ENCODE measurements at regions not wholly inside any gene's neighbourhood (a gene's known extent, or its start where the extent isn't known, plus 50 kb on each side); places are given as distances from the start of the nearest gene placed in this dataset.

- H3K4me3 ChIP-seq (ENCODE audit: control insufficient read depth, low read depth, low read length) = no peak overlapping the region
- DNase-seq (ENCODE audit: low read depth) = no peak
- TF ChIP-seq CTCF (IDR thresholded peaks at IDR 0.05; ENCODE audit: control insufficient read depth, insufficient read depth, low read depth, low read length, missing control alignments) = no peak
Observed at GRCh38 chrX:9316096-9316495, 148.8 kb upstream of the TBL1X start.

GRCh38 chrX:9317176-9317575, 147.7 kb upstream of the TBL1X start:
- DNase-seq (ENCODE audit: low read depth) = no peak
- TF ChIP-seq CTCF (IDR thresholded peaks at IDR 0.05; ENCODE audit: control insufficient read depth, insufficient read depth, low read depth, low read length, missing control alignments) = no peak
- H3K4me3 ChIP-seq (ENCODE audit: control insufficient read depth, low read depth, low read length) = no peak overlapping the region

- no peak for TF ChIP-seq CTCF (IDR thresholded peaks at IDR 0.05; ENCODE audit: control insufficient read depth, insufficient read depth, low read depth, low read length, missing control alignments)
- no peak for DNase-seq (ENCODE audit: low read depth)
- H3K4me3 ChIP-seq (ENCODE audit: control insufficient read depth, low read depth, low read length) = no peak overlapping the region
Observed at GRCh38 chrX:9318213-9318612, 146.6 kb upstream of the TBL1X start.

- no peak for TF ChIP-seq CTCF (IDR thresholded peaks at IDR 0.05; ENCODE audit: control insufficient read depth, insufficient read depth, low read depth, low read length, missing control alignments)
- no peak for DNase-seq (ENCODE audit: low read depth)
- H3K4me3 ChIP-seq (ENCODE audit: control insufficient read depth, low read depth, low read length) = no peak overlapping the region
Observed at GRCh38 chrX:9318766-9319165, 146.1 kb upstream of the TBL1X start.

GRCh38 chrX:9320940-9321339, 143.9 kb upstream of the TBL1X start:
- TF ChIP-seq CTCF (IDR thresholded peaks at IDR 0.05; ENCODE audit: control insufficient read depth, insufficient read depth, low read depth, low read length, missing control alignments) = no peak
- no peak for DNase-seq (ENCODE audit: low read depth)
- H3K4me3 ChIP-seq (ENCODE audit: control insufficient read depth, low read depth, low read length) = no peak overlapping the region

- DNase-seq (ENCODE audit: low read depth) = no peak
- no peak for TF ChIP-seq CTCF (IDR thresholded peaks at IDR 0.05; ENCODE audit: control insufficient read depth, insufficient read depth, low read depth, low read length, missing control alignments)
Observed at GRCh38 chrX:9324676-9325075, 140.2 kb upstream of the TBL1X start.

GRCh38 chrX:9326369-9326768, 138.5 kb upstream of the TBL1X start:
- no peak overlapping the region for H3K4me3 ChIP-seq (ENCODE audit: control insufficient read depth, low read depth, low read length)
- no peak for TF ChIP-seq CTCF (IDR thresholded peaks at IDR 0.05; ENCODE audit: control insufficient read depth, insufficient read depth, low read depth, low read length, missing control alignments)
- DNase-seq (ENCODE audit: low read depth) = no peak

More at GRCh38 chrX:9324676-9325075, 140.2 kb upstream of the TBL1X start:
- H3K4me3 ChIP-seq (ENCODE audit: control insufficient read depth, low read depth, low read length) = no peak overlapping the region

All from AG09309 (cell line).